ENCODE measurements at regions not wholly inside any gene's neighbourhood (a gene's known extent, or its start where the extent isn't known, plus 50 kb on each side); places are given as distances from the start of the nearest gene placed in this dataset.

DNA sequence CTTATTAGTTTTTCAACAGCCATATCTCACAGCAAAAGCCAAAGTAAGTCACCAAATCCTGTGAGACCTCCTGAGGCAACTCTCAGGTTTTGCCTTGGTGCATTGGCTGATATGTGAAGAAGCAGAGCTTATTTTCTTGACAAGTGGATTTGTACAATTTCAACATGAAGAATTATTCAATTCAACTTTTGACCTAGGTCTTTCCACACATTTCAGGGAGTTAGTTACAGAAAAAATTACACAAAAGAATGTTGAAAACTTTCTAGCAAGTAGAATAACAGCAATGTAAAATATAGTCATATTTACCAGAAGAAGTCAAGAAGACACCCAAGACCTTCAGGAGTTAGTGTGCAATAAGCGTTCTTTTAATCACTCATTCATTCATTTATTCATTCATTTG, 62.4 kb upstream of the ADRB2 start:
- Histone ChIP-seq H3K4me3 (ENCODE audit: low read length) (no peak overlapping the region), H3K36me3 (ENCODE audit: control insufficient read depth, insufficient read depth, low read length) (no peaks in the 10 kb centered on the region), H3K27me3 (ENCODE audit: control insufficient read depth, insufficient read depth, low read length) (no peaks in the 10 kb centered on the region), H3K9me3 (ENCODE audit: control insufficient read depth, insufficient read depth, low read length) (no peaks in the 10 kb centered on the region), H3K27ac (ENCODE audit: low read length) (no peak overlapping the region), H3K4me1 (ENCODE audit: control insufficient read depth, insufficient read depth, low read length) (no peaks in the 10 kb centered on the region)
- no peak for DNase-seq (ENCODE audit: low read depth, low spot score)
- WGBS (ENCODE audit: insufficient coverage, insufficient read length): no CpG with 5 or more reads among the region's 1 CpG

- Histone ChIP-seq H3K4me3 (ENCODE audit: low read length) (no peak overlapping the region), H3K9me3 (ENCODE audit: control insufficient read depth, insufficient read depth, low read length) (no peaks in the 10 kb centered on the region), H3K27ac (ENCODE audit: low read length) (no peak overlapping the region), H3K4me1 (ENCODE audit: control insufficient read depth, insufficient read depth, low read length) (no peaks in the 10 kb centered on the region), H3K36me3 (ENCODE audit: control insufficient read depth, insufficient read depth, low read length) (no peaks in the 10 kb centered on the region), H3K27me3 (ENCODE audit: control insufficient read depth, insufficient read depth, low read length) (no peaks in the 10 kb centered on the region)
- no CpG with 5 or more reads among the region's 1 CpG for WGBS (ENCODE audit: insufficient coverage, insufficient read length)
- no peak for DNase-seq (ENCODE audit: low read depth, low spot score)
Measured at GRCh38 chr5:148765061-148765460, 61.4 kb upstream of the ADRB2 start.

DNA sequence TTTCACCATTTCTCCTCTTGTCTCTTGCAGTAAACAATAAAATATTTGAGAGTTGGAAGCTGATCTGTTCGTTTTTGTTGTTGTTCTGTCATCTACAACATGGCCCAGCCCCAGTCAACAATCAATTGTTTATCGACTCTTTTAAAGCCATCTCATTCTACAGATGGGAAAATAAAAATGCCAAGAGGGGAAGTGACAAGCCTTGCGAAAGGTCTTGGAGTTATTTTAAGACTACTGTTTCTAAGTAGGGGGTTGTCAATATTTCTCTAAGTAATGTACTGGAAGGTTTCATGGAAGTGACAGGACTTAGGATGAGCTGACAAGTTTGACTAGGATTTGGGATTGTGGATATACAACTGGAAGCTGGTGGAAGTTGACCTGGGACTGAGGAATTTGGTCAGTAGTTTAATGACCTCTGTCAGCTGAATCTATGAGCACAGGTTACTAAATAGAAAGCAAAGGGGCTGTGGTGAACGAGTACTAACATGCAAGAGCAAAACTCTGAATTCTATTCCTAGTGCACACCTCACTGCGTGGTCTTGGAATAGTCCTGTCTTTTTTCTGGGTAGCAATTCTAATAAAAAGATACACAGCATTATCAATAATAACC, 57.5 kb upstream of the ADRB2 start:
- no peak overlapping the region for H3K27ac ChIP-seq (ENCODE audit: low read length)
- DNase-seq (ENCODE audit: low read depth, low spot score): no peak
- no peaks in the 10 kb centered on the region for H3K9me3 ChIP-seq (ENCODE audit: control insufficient read depth, insufficient read depth, low read length)
- no peaks in the 10 kb centered on the region for H3K36me3 ChIP-seq (ENCODE audit: control insufficient read depth, insufficient read depth, low read length)
- no peaks in the 10 kb centered on the region for H3K27me3 ChIP-seq (ENCODE audit: control insufficient read depth, insufficient read depth, low read length)
- WGBS (ENCODE audit: insufficient coverage, insufficient read length): no CpG with 5 or more reads among the region's 5 CpGs
- no peaks in the 10 kb centered on the region; the same call in 1 of the 2 replicates for H3K4me1 ChIP-seq (ENCODE audit: control insufficient read depth, insufficient read depth, low read length)
- no peak overlapping the region for H3K4me3 ChIP-seq (ENCODE audit: low read length)

DNA sequence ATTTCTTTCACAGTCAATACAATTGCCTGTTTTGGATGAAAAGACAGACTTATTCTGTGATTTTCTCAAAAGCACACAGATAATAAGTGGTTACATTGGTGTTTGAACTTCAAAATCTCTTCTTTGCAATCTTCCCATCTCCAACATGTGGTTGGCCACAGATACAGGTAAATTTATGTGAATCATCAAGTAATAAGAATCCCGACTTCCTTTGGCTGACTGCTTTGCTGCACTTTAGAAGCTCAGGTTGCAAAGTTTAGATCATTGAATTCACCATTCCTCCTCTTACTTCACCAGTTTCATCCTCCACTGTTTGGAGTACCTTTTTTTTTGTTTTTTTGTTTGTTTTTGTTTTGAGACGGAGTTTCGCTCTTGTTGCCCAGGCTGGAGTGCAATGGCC, 56.5 kb upstream of the ADRB2 start:
- H3K27me3 ChIP-seq (ENCODE audit: control insufficient read depth, insufficient read depth, low read length): no peaks in the 10 kb centered on the region
- H3K4me1 ChIP-seq (ENCODE audit: control insufficient read depth, insufficient read depth, low read length): no peaks in the 10 kb centered on the region; the same call in 1 of the 2 replicates
- no peak for DNase-seq (ENCODE audit: low read depth, low spot score)
- no CpG with 5 or more reads among the region's 3 CpGs for WGBS (ENCODE audit: insufficient coverage, insufficient read length)
- no peaks in the 10 kb centered on the region for H3K36me3 ChIP-seq (ENCODE audit: control insufficient read depth, insufficient read depth, low read length)
- H3K9me3 ChIP-seq (ENCODE audit: control insufficient read depth, insufficient read depth, low read length): no peaks in the 10 kb centered on the region
- no peak overlapping the region for H3K4me3 ChIP-seq (ENCODE audit: low read length)
- no peak overlapping the region for H3K27ac ChIP-seq (ENCODE audit: low read length)

DNA sequence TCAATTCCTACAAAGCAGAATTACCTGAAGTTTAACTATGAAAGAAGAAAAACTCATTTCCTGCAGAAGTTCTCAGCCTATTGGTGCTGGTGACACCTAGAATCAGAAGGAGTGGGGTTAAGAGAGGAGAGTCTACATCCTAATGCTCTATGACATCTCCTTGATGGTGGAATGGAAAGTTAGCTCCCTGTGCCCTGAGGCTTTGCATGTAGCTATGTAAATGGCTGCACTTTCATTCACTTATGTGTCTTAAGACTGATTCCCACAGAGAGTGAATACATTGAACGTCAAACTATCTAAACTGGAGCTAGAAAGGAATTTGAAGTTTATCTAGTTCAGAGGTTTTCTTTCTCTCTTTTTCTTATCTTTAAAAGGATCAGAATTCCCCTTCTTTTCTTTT, 52.1 kb upstream of the ADRB2 start:
- H3K4me1 ChIP-seq (ENCODE audit: control insufficient read depth, insufficient read depth, low read length): no peaks in the 10 kb centered on the region; the same call in 1 of the 2 replicates
- WGBS (ENCODE audit: insufficient coverage, insufficient read length): no CpG with 5 or more reads among the region's 1 CpG

GRCh38 chr5:148776261-148776660, 50.1 kb upstream of the ADRB2 start:
- H3K36me3 ChIP-seq (ENCODE audit: control insufficient read depth, insufficient read depth, low read length): no peaks in the 10 kb centered on the region
- DNase-seq (ENCODE audit: low read depth, low spot score): no peak
- H3K4me3 ChIP-seq (ENCODE audit: low read length): no peak overlapping the region
- no peaks in the 10 kb centered on the region for H3K27me3 ChIP-seq (ENCODE audit: control insufficient read depth, insufficient read depth, low read length)
- no peaks in the 10 kb centered on the region for H3K9me3 ChIP-seq (ENCODE audit: control insufficient read depth, insufficient read depth, low read length)
- no peaks in the 10 kb centered on the region; the same call in 1 of the 2 replicates for H3K4me1 ChIP-seq (ENCODE audit: control insufficient read depth, insufficient read depth, low read length)
- H3K27ac ChIP-seq (ENCODE audit: low read length): no peak overlapping the region

More for the DNA sequence above, 52.1 kb upstream of the ADRB2 start:
- no peaks in the 10 kb centered on the region for H3K27me3 ChIP-seq (ENCODE audit: control insufficient read depth, insufficient read depth, low read length)
- H3K27ac ChIP-seq (ENCODE audit: low read length): no peak overlapping the region
- DNase-seq (ENCODE audit: low read depth, low spot score): no peak
- no peaks in the 10 kb centered on the region for H3K9me3 ChIP-seq (ENCODE audit: control insufficient read depth, insufficient read depth, low read length)
- no peaks in the 10 kb centered on the region for H3K36me3 ChIP-seq (ENCODE audit: control insufficient read depth, insufficient read depth, low read length)
- no peak overlapping the region for H3K4me3 ChIP-seq (ENCODE audit: low read length)

Measured in iPS DF 6.9 (cell line).